SU-DHL-6 (cell line): ENCODE measurements at regions not wholly inside any gene's neighbourhood (a gene's known extent, or its start where the extent isn't known, plus 50 kb on each side); places are given as distances from the start of the nearest gene placed in this dataset.

Source experiments
- EZH2phosphoT487 ChIP-seq: fragments of 200-600 bp; sonication (generic), shearing (Covaris generic); conservative IDR thresholded peaks from 2 replicates; pipeline ENCODE4 v1.6.1; 2018; ENCODE audit warnings: mild to moderate bottlenecking, antibody characterized with exemption, low read length, moderate library complexity, mixed read lengths
- TF ChIP-seq, protein P1 (sequence below): fragments of 200-600 bp; sonication (generic); IDR thresholded peaks from one replicate; pipeline ENCODE4 v1.5.1; 2017; ENCODE audit warnings: antibody characterized with exemption, mild to moderate bottlenecking, low read length, moderate library complexity; ENCODE audit not compliant: insufficient read depth, poor library complexity, severe bottlenecking

DNA sequence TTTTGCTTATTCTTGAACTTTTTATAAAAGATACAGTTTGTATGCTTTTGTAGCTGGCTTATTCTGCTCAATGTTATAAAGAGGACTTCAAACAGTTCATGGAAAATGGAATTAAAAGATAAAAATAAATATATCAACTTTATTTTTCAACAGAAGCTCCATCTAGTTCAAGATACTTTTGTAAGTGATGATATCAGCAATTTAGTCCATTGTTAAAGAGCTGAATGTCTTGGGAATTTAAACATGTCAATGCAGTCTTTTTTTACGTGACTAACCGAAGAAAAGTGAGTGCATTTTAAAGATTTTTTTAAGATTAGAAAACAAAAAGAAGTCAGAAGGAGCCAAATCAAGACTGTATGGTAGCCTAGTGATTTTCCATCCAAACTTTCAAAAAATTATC is 85.4 kb upstream of the CHST9 start:
- TF ChIP-seq, protein P1, sequence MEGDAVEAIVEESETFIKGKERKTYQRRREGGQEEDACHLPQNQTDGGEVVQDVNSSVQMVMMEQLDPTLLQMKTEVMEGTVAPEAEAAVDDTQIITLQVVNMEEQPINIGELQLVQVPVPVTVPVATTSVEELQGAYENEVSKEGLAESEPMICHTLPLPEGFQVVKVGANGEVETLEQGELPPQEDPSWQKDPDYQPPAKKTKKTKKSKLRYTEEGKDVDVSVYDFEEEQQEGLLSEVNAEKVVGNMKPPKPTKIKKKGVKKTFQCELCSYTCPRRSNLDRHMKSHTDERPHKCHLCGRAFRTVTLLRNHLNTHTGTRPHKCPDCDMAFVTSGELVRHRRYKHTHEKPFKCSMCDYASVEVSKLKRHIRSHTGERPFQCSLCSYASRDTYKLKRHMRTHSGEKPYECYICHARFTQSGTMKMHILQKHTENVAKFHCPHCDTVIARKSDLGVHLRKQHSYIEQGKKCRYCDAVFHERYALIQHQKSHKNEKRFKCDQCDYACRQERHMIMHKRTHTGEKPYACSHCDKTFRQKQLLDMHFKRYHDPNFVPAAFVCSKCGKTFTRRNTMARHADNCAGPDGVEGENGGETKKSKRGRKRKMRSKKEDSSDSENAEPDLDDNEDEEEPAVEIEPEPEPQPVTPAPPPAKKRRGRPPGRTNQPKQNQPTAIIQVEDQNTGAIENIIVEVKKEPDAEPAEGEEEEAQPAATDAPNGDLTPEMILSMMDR, result no peak
- TF ChIP-seq EZH2phosphoT487, result no peak
